Mononuclear cell (primary cell): ENCODE measurements at regions not wholly inside any gene's neighbourhood (a gene's known extent, or its start where the extent isn't known, plus 50 kb on each side); places are given as distances from the start of the nearest gene placed in this dataset.
"Not testable (repeated sequence)": the region's sequence is repeated elsewhere in the genome, so short reads cannot be mapped to it uniquely, and the experiment has no call there.

Source experiments
- H3K27me3 ChIP-seq: 2 replicates; pipeline ENCODE4 v1.6.0; 2011; ENCODE audit warnings: low read length, control low read depth; ENCODE audit not compliant: insufficient read depth
- H3K4me1 ChIP-seq: 2 replicates; pipeline ENCODE4 v1.5.1; 2011; ENCODE audit warnings: mild to moderate bottlenecking, low read length, control low read depth; ENCODE audit not compliant: insufficient read depth
- H3K4me3 ChIP-seq: 2 replicates; pipeline ENCODE4 v1.5.1; 2011; ENCODE audit warnings: mild to moderate bottlenecking, low read length, moderate library complexity
- H3K9me3 ChIP-seq: 2 replicates; pipeline ENCODE4 v1.5.1; 2011; ENCODE audit warnings: low read depth, mild to moderate bottlenecking, control low read depth, low read length

DNA sequence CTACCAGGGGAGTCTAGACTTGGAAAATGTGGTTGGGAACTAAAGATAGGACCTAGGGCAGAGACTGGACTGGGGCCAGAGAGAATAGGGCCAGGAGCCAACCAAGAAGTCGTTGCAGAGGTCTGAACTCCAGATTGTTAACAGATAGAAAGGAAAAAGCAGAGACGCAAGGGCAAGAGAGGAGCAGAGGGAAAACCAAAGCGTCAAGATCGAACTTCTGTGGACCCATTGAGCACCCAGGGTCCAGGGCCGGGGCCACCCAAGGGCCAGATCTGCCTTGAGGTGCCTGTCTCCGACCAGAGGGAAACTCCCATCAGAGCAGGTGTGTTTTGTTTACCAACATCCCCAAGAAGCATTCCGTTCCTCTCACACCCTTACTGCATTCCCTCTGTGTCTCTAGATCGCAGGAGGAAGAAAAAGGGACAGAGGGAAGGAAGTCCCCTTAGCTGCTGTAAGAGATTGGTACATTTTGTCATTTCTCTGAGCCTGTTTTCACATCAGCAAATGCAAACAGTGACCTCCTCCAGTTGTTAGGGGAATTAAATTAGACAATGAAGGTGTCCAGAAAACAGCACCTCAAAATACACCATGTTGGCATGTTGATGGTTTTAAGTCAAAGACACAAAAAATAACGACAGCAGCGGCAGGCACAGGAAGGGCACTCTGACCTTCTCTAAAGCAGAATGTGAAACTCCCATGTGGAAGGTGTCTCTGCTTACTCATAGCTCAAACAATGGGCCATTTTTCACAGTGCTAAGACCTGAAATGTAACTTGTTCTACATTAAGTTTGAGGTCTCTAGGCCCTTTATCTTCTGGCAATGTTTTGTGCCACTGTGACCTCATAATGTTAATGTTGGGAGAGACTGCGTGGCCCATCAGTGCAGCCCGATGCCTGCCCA, 105.8 kb upstream of the RAB4A start:
- Histone ChIP-seq H3K4me3 (no peak overlapping the region), H3K4me1 (peaks cover 21% of the 10 kb centered on the region), H3K9me3 (no peaks in the 10 kb centered on the region), H3K27me3 (no peaks in the 10 kb centered on the region)

DNA sequence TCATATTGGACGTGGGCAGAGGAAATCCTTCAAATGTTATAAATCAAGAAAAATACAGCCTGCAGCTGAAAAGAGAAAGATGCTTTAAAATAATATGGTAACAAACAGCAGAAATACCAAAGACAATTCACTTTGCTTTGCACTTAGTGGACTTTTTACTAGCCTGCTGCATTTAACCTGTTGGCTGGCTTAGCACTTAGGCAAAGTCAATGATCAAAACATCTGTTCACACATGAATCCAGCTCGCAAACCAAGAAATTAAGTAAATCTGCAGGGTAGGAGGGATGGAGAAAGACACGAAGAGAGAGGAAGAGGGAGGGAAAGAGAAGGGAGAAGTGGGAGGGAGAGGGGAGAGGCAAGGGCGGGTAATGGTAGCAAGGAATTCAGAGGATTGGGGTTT, 103.6 kb upstream of the RAB4A start:
- no peaks in the 10 kb centered on the region for H3K27me3 ChIP-seq
- peaks cover 15% of the 10 kb centered on the region for H3K4me1 ChIP-seq
- no peaks in the 10 kb centered on the region for H3K9me3 ChIP-seq
- no peak overlapping the region for H3K4me3 ChIP-seq

DNA sequence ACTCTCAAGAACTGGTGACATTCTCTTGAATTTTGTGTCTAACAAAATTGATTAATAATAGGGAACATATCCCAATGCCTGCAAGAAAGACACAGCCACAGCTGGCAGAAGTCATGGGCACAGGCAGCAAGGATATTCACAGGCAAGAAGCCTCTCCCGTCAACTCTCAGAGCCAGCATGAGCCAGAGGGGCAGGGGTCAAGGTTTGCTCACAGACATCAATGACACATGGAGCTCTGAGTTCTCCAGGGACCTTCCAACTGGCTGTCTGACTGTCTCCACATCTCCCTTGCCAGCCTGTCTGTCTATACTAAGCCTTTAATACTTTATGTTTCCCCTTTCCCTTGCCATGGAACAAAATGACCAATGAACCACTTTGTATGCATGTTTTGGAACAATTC, 101.5 kb upstream of the RAB4A start:
- H3K27me3 ChIP-seq = no peaks in the 10 kb centered on the region
- no peak overlapping the region for H3K4me3 ChIP-seq
- H3K4me1 ChIP-seq = peaks cover 15% of the 10 kb centered on the region
- no peaks in the 10 kb centered on the region for H3K9me3 ChIP-seq

DNA sequence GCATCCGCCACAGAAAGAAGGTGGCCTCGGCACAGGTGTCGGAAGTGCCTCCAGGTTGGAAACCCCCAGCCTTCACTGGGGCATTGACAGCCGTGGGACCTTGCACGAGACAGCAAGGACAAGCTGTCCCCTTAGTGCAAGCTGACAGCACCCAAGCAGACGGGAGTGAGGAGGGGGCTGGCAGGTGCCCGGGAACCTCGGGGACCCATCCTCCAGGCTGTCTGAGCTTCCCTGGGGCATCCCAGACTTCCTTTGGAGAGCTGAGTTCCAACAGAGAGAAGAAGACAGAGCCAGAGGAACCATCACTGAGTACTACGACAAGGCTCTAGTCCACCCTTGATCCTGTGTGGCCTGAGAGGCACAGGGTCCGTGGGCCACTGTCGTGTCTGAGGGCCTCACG, 100.6 kb upstream of the RAB4A start:
- H3K27me3 ChIP-seq = no peaks in the 10 kb centered on the region
- no peaks in the 10 kb centered on the region for H3K9me3 ChIP-seq

DNA sequence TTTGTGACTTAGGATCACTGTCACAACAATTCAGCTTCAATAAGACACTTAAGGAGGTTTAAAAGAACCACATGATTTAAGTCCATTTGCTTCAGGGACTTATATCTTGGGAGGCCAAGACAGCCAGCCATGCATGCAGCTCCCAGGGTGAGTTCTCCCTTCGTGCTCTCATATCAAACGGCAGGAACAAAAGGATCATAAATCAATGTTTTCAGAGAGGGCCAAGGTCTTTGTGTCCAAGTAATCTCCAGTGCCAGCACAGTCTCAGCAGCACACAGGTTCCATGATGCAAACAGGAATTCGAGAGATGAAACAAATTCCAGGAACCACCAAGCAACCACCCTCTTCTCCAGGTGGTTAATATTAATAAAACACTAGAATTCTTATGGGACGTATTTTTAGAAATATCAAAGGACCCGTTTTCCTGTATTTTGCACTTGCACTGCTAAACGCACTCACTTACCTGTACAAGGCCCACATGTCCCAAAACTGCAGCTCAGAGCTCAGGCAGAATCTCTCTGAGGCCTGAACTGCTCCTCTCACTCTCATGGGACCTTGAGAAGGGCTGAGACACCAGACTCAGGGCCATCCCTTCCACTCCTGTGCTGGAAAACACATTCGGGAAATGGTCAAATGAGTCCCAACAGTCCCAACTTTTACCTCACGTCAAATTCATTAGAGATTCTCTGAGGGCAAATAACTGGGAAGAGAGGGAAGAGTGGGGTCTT, 100.0 kb upstream of the RAB4A start:
- H3K4me3 ChIP-seq = no peak overlapping the region
- peaks cover 4% of the 10 kb centered on the region for H3K4me1 ChIP-seq
- no peaks in the 10 kb centered on the region for H3K27me3 ChIP-seq
- no peaks in the 10 kb centered on the region for H3K9me3 ChIP-seq

More for the DNA sequence above, 100.6 kb upstream of the RAB4A start:
- Histone ChIP-seq H3K4me1 (peaks cover 10% of the 10 kb centered on the region), H3K4me3 (no peak overlapping the region)

DNA sequence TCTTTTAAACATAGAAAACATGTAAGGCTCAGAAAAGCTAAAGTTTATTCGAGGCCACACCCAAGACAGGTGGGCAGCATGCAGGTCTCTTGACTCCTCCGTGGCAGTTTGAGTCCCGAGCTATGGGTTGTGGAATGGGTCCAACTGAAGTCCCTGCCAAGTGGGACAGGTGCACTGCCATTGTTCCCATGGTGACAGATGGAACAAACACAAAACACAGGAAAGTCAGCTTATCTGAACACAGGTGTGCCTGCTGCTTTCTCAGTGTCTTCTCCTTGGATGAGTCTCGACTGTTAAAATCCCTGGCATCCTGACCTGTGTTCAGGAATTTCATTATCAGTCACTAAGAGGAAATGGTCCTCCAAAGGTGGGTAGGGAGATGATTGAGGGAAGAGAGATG, 99.0 kb upstream of the RAB4A start:
- Histone ChIP-seq H3K27me3 (no peaks in the 10 kb centered on the region), H3K4me1 (no peaks in the 10 kb centered on the region), H3K9me3 (no peaks in the 10 kb centered on the region), H3K4me3 (no peak overlapping the region)

DNA sequence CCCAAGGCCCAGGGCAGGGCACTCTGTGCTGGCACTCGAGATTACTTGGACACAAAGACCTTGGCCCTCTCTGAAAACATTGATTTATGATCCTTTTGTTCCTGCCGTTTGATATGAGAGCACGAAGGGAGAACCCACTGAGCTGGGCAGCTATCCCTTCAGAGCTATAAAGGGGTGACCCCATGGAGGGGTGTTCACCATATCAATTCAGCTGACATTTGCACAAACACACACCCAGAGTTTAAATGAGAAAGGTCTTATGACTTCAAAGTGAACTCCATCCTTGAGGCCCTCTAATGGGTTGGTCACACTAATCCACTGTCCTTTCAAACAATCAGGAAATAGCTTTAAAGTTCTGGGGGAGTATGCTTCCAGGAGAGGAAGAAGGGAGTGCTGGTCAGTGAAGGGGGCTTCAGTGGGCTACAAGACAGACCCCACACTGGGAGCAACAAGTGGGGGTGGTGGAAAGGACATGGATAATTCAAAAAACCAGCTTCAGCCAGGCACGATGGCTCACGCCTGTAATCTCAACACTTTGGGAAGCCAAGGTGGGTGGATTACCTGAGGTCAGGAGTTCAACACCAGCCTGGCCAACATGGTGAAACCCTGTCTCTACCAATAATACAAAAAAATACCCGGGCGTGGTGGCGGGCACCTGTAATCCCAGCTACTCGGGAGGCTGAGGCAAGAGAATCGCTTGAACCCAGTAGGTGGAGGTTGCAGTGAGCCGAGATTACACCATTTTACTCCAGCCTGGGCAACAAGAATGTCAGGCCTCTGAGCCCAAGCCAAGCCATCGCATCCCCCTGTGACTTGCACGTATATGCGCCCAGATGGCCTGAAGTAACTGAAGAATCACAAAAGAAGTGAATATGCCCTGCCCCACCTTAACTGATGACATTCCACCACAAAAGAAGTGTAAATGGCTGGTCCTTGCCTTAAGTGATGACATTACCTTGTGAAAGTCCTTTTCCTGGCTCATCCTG, 97.1 kb upstream of the RAB4A start:
- not testable (repeated sequence) for H3K27me3 ChIP-seq, H3K9me3 ChIP-seq, H3K4me3 ChIP-seq, H3K4me1 ChIP-seq

DNA sequence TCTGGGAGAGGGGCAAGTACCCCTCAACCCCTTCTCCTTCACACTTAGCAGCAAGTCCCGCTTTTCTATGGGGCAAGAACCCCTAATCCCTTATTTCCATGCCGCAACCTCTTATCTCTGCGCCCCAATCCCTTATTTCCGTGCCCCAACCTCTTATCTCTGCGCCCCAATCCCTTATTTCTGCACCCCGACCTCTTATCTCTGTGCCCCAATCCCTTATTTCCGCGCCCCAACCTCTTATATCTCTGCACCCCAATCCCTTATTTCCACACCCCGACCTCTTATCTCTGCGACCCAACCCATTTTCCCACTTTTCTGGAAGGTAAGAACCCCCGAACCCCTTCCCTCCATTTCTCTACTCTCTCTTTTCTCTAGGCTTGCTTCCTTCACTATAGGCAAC, 95.6 kb upstream of the RAB4A start:
- H3K4me1 ChIP-seq, H3K9me3 ChIP-seq, H3K4me3 ChIP-seq, H3K27me3 ChIP-seq: not testable (repeated sequence)

DNA sequence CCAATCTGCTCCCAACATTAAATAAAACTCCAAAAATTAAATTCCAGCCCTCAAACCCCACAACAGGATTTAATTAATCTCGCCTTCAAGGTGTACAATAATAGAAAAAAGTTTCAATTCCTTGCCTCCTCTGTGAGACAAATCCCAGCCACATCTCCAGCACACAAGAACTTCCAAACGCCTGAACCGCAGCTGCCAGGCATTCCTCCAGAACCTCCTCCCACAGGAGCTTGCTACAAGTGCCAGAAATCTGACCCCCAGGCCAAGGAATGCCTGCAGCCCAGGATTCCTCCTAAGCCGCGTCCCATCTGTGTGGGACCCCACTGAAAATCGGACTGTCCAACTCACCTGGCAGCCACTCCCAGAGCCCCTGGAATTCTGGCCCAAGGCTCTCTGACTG, 94.5 kb upstream of the RAB4A start:
- not testable (repeated sequence) for H3K9me3 ChIP-seq, H3K4me3 ChIP-seq, H3K4me1 ChIP-seq, H3K27me3 ChIP-seq

DNA sequence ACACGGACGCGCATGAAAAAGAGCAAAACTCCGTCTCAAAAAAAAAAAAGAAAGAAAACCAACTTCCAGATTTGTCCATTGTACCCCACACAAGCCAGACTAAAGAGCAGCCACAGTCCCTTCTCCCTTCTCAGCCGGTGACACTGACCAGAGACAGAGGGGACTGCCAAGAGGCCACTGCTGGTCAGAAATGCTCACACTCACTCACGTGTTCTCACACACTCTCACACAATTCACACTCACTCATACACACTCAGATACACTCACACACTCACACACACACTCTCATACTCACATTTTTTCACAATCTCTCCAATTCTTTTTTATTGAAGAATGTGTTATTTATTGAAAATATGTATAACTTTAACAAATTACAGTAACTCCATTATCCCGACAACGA, 90.8 kb upstream of the RAB4A start:
- Histone ChIP-seq H3K9me3 (no peaks in the 10 kb centered on the region), H3K4me3 (no peak overlapping the region), H3K27me3 (no peaks in the 10 kb centered on the region), H3K4me1 (no peaks in the 10 kb centered on the region)

DNA sequence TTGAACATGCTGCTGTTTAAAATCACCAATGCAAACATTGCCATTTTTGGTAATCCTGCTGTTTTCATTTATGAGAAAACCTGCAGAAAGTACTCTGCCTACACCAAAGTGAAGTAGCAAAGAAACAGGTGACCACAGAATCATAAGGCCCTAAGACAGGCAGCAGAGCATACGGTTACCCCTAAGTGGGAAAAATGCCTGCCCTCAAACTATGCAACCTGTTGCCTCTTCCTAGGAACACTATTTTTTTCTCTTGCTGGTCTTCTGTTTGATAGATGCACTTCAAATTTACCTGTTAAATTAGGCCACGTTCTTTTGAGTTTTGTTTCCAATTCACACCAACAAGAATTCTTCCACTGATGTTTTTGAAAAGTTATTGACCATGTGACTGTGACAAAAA, 89.5 kb upstream of the RAB4A start:
- H3K4me1 ChIP-seq = no peaks in the 10 kb centered on the region
- no peaks in the 10 kb centered on the region for H3K27me3 ChIP-seq
- no peaks in the 10 kb centered on the region for H3K9me3 ChIP-seq
- H3K4me3 ChIP-seq = no peak overlapping the region

DNA sequence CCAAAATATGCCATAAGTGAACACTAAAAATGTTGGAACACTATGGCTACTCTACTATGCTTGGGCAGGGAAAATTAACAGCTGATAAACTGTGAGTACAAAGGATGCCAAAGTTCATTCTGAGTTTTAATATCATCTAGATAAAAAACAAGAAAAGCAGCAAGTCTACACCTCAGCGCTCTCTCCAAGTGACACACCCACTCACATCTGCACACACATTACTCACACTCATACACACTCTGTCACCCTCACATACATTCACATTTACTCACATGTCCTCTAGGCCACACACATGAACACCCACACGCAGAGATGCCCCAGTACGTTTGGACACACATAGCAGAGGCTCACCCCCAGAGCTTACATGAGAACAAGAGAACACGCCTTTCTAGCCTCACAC, 87.3 kb upstream of the RAB4A start:
- Histone ChIP-seq H3K27me3 (no peaks in the 10 kb centered on the region), H3K4me1 (no peaks in the 10 kb centered on the region), H3K4me3 (no peak overlapping the region), H3K9me3 (no peaks in the 10 kb centered on the region)

DNA sequence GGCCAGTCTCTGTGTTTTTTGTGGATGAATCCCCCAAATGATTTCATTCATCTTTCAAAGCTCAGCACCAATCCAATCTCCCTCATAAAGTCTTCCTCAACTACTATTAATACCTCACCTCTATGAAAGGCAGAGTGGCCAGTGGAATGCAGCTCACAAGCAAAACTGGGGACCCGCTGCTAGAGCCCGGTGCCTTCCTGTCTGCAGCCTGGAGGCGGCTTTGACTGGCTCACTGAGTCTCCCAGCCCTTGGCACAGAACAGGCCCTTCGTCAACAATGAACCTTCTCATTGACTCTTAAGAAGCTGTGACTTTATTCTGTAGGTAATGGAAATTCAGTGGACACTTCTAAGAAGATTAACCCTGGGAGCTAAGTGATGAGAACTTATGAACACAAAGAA, 86.8 kb upstream of the RAB4A start:
- Histone ChIP-seq H3K27me3 (no peaks in the 10 kb centered on the region), H3K9me3 (no peaks in the 10 kb centered on the region)

DNA sequence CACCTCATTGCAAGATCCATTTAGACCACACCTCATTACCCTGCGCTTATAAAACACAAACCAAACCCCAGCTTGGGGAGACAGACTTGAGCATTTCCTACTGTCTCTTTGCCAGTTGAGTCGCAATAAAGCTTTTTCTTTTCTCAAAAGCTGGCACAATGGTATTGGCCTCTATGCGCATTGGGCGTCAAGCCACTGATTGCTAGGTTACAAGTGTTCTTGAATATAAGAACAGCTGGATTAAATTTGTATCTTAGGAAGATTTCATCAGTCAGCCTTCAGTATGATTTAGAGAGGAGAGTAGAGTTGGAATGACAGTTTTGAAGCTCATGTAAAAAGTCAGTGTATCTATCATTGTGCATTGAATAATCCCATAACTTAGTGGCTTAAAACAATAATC, 84.9 kb upstream of the RAB4A start:
- H3K4me1 ChIP-seq = peaks cover 5% of the 10 kb centered on the region
- no peaks in the 10 kb centered on the region for H3K27me3 ChIP-seq
- no peak overlapping the region for H3K4me3 ChIP-seq
- H3K9me3 ChIP-seq = no peaks in the 10 kb centered on the region

More for the DNA sequence above, 86.8 kb upstream of the RAB4A start:
- Histone ChIP-seq H3K4me1 (no peaks in the 10 kb centered on the region), H3K4me3 (no peak overlapping the region)
